Thoracic aorta (tissue), 2 donors: ENCODE measurements at regions not wholly inside any gene's neighbourhood (a gene's known extent, or its start where the extent isn't known, plus 50 kb on each side); places are given as distances from the start of the nearest gene placed in this dataset.

ENCODE experiments used
- ATAC-seq: fragments of 150-250 bp; one replicate; pipeline ENCODE4 v1.8.0; 2017; ENCODE audit warnings: low read depth; ENCODE audit not compliant: insufficient number of reproducible peaks, low FRiP score
- DNase-seq: peaks from one replicate; pipeline ENCODE4 v3.0.0-alpha.2; 2020; ENCODE audit warnings: low spot score
- H3K27ac ChIP-seq, 2 donors: fragments of 200-600 bp; sonication (generic); 1 replicate in 1 of 2; 2 replicates in 1 of 2; pipeline ENCODE4 v1.5.1; 2016; ENCODE audit warnings: mild to moderate bottlenecking in 2 of 2, moderate library complexity in 2 of 2
- H3K27me3 ChIP-seq: fragments of 200-600 bp; sonication (generic); replicated peaks from 2 replicates; pipeline ENCODE4 v1.6.0; 2016; ENCODE audit warnings: mild to moderate bottlenecking; ENCODE audit not compliant: insufficient read depth
- H3K36me3 ChIP-seq: fragments of 200-600 bp; sonication (generic); one replicate; pipeline ENCODE4 v1.5.1; 2016
- H3K4me1 ChIP-seq, 2 donors: fragments of 200-600 bp; sonication (generic); 1 replicate in 1 of 2; 2 replicates in 1 of 2; pipeline versions ENCODE4 v1.5.1 to v1.6.0; 2016; ENCODE audit warnings: low read depth in 2 of 2, mild to moderate bottlenecking in 1 of 2; ENCODE audit not compliant: control insufficient read depth in 1 of 2
- H3K4me3 ChIP-seq: fragments of 200-600 bp; sonication (generic); 2 replicates; pipeline ENCODE4 v1.5.1; 2016; ENCODE audit warnings: mild to moderate bottlenecking
- H3K9me3 ChIP-seq: fragments of 200-600 bp; sonication (generic); 2 replicates; pipeline ENCODE4 v1.5.1; 2016
- CTCF ChIP-seq: fragments of 200-600 bp; sonication (generic); IDR thresholded peaks from one replicate; pipeline ENCODE4 v1.5.1; 2019; ENCODE audit warnings: antibody characterized with exemption

DNA sequence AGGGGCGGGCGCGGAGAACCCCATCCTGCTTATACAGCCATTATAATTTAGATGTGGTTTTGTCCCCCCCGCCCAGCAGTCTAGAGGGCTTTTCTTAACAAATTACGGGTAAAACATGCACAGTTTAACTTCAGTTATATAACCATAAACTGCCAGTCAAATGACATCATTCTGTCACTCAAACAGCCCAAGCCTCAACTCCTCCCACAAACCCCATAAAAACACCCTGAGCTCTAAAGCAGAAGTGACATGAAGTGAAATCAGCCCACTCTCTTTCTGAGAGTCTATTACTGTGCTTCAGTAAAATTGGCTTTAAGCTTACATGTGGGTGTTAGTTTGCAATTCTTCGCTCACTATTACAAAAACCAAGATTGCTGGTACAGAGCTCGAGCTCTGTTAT lies 705.1 kb upstream of the GCFC2 start:
- ATAC-seq, result no peak
- no peaks in the 10 kb centered on the region for H3K27me3 ChIP-seq
- H3K36me3 ChIP-seq, result no peaks in the 10 kb centered on the region
- no peak overlapping the region for H3K27ac ChIP-seq
- DNase-seq, result no peak
- no peaks in the 10 kb centered on the region for H3K4me1 ChIP-seq
- no peaks in the 10 kb centered on the region for H3K9me3 ChIP-seq
- no peak for TF ChIP-seq CTCF
- H3K4me3 ChIP-seq, result no peak overlapping the region

DNA sequence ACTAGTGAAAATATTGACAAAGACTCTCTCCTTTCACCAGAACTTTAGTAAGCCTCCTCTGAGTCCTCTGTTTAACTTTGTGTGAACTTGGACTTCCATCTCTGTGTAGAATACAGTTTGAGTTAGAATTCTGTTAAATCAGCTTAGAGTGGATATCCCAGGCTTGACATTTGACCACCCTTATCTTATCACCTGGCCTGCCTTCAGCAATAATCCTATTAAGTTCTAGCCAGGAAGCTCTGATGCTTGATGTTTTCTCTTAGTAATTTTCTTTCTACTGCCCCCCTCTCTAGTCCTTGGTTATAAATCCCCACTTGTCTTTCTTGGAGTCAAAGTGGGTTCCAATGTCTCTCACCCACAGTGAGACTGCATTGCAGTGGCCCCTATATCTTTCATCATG lies 702.7 kb upstream of the GCFC2 start:
- no peak overlapping the region for H3K27ac ChIP-seq
- no peaks in the 10 kb centered on the region for H3K4me1 ChIP-seq
- H3K27me3 ChIP-seq, result no peaks in the 10 kb centered on the region
- no peak for TF ChIP-seq CTCF
- ATAC-seq, result no peak
- no peaks in the 10 kb centered on the region for H3K9me3 ChIP-seq
- no peaks in the 10 kb centered on the region for H3K36me3 ChIP-seq
- DNase-seq, result no peak
- H3K4me3 ChIP-seq, result no peak overlapping the region

DNA sequence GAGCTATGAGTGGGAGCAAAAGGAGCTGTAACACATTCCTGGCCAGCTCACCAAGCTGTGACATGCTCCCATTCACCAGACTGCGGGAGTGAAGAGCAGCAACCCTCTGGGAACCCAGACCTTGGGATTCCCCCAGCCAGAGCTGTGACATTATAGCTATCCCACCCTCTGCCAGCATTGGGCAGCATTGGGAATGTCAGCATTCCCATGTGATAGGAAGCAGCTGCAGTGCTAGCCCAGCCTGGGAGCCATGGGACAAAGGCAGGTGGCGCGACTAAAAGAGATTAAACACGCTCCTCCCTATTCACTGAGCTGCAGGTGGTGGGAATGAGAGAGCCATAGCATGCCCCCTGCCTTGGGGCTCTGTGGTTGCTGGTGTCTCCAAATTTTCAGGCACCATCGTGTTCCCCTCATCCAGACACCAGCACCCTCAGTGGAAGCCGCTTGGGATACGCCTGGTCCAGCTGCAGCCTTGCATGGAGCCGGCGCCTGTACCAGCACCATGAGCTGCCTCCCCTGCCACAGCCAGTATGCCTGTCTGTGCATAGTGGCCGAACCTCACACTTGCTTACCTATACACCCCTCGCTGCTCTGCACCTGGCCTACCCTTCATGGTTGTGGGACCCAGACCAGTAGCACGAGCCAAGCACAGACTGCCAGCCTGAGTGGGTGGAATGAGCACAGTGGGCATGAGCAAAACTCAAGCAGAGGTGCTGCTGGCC lies 695.6 kb upstream of the GCFC2 start:
- no peak overlapping the region for H3K27ac ChIP-seq
- ATAC-seq, result no peak
- no peak for TF ChIP-seq CTCF
- no peaks in the 10 kb centered on the region for H3K36me3 ChIP-seq
- no peaks in the 10 kb centered on the region for H3K9me3 ChIP-seq
- no peak for DNase-seq
- no peaks in the 10 kb centered on the region for H3K27me3 ChIP-seq
- H3K4me1 ChIP-seq, result no peaks in the 10 kb centered on the region
- H3K4me3 ChIP-seq, result no peak overlapping the region

- TF ChIP-seq CTCF, result no peak
- DNase-seq (no peak), ATAC-seq (no peak)
- H3K9me3 ChIP-seq, result no peaks in the 10 kb centered on the region
- H3K27ac ChIP-seq, result no peak overlapping the region
- H3K27me3 ChIP-seq, result no peaks in the 10 kb centered on the region
- no peaks in the 10 kb centered on the region for H3K36me3 ChIP-seq
- no peak overlapping the region for H3K4me3 ChIP-seq
- H3K4me1 ChIP-seq, result no peaks in the 10 kb centered on the region
These were observed 682.6 kb upstream of the GCFC2 start for GRCh38 chr2:76393356-76393755.

GRCh38 chr2:76391678-76392077 lies 681.0 kb upstream of the GCFC2 start:
- DNase-seq (no peak), ATAC-seq (no peak)
- Histone ChIP-seq H3K4me1 (no peaks in the 10 kb centered on the region), H3K27me3 (no peaks in the 10 kb centered on the region), H3K9me3 (no peaks in the 10 kb centered on the region), H3K27ac (no peak overlapping the region), H3K4me3 (no peak overlapping the region), H3K36me3 (no peaks in the 10 kb centered on the region)
- no peak for TF ChIP-seq CTCF
